HepG2 (cell line): ENCODE measurements at regions not wholly inside any gene's neighbourhood (a gene's known extent, or its start where the extent isn't known, plus 50 kb on each side); places are given as distances from the start of the nearest gene placed in this dataset.

ENCODE experiments used
- ATAC-seq: fragments of 200-7000 bp; cut with Tn5 transposase; 3 replicates; pipeline ENCODE4 v1.9.1; 2020; ENCODE audit warnings: mild to moderate bottlenecking, moderate library complexity
- BruUV-seq: library from RNA; stranded (reverse); fragments of 400-500 nt; replicated peaks from 2 replicates; lab custom pipeline; 2021; lab: Mats Ljungman, UMichigan
- CTCF ChIA-PET: fragments of 300-600 bp; formaldehyde crosslinking; extraction: SDS; loops from one replicate; lab custom pipeline; 2021; ENCODE audit warnings: low total read pairs, inconsistent platforms, low intra/inter-chr PET ratio; lab: Yijun Ruan, JAX
- POLR2A ChIA-PET: fragments of 350-600 bp; sonication (Branson Sonifier 250); formaldehyde crosslinking; loops from one replicate; lab custom pipeline; 2020; ENCODE audit warnings: antibody characterized with exemption, inconsistent platforms; lab: Yijun Ruan, JAX
- DNase-seq: peaks from one replicate; pipeline ENCODE4 v3.0.0-alpha.2; 2015; ENCODE audit warnings: low spot score
- FAIRE-seq: peaks from 3 replicates; lab custom pipeline; 2011; peaks lifted over from hg19 to GRCh38; lab: Jason Lieb, UNC
- H2AFZ ChIP-seq: one replicate; pipeline ENCODE4 v1.6.1; 2011; ENCODE audit warnings: low read length, inconsistent platforms
- H3K27ac ChIP-seq: fragments of 300-600 bp; 3 replicates; pipeline ENCODE4 v1.8.0; 2011; ENCODE audit warnings: mixed run types, mild to moderate bottlenecking, mixed read lengths, low read length, inconsistent platforms; ENCODE audit not compliant: insufficient read depth; ENCODE audit errors: extremely low read length
- H3K27me3 ChIP-seq, 2 experiments: fragments of 200-600 bp in 1 of 2; 2 replicates in 1 of 2; 3 replicates in 1 of 2; pipeline versions ENCODE4 v1.6.0 to v1.8.0; 2011; ENCODE audit warnings: low read length in 2 of 2, mild to moderate bottlenecking in 2 of 2, moderate library complexity in 2 of 2, inconsistent platforms in 1 of 2; ENCODE audit not compliant: insufficient read depth in 2 of 2, control insufficient read depth in 1 of 2
- H3K36me3 ChIP-seq, 2 experiments: fragments of 200-600 bp in 1 of 2; replicated peaks in 1 of 2; 2 replicates in 1 of 2; 3 replicates in 1 of 2; pipeline versions ENCODE4 v1.5.1 to v1.8.0; 2011; ENCODE audit warnings: low read length in 2 of 2, inconsistent platforms in 1 of 2; ENCODE audit not compliant: insufficient read depth in 2 of 2, control insufficient read depth in 1 of 2
- H3K4me1 ChIP-seq: 2 replicates; pipeline ENCODE4 v1.5.1; 2012; ENCODE audit warnings: low read length, inconsistent platforms; ENCODE audit not compliant: insufficient read depth
- H3K4me2 ChIP-seq: 2 replicates; pipeline ENCODE4 v1.6.0; 2011; ENCODE audit warnings: low read depth, low read length, inconsistent platforms
- H3K4me3 ChIP-seq, 3 experiments: fragments of 200-600 bp in 1 of 3; sonication (generic), shearing (Covaris generic) in 1 of 3; replicated peaks in 1 of 3; 2 replicates each; pipeline ENCODE4 v1.5.1; 2011 to 2016; ENCODE audit warnings: low read length in 3 of 3, inconsistent platforms in 2 of 3, low read depth in 2 of 3, mild to moderate bottlenecking in 2 of 3, control low read depth in 1 of 3, mixed read lengths in 1 of 3; ENCODE audit not compliant: insufficient read depth in 1 of 3
- H3K79me2 ChIP-seq: one replicate; pipeline ENCODE4 v1.6.1; 2011; ENCODE audit warnings: low read length, inconsistent platforms; ENCODE audit not compliant: insufficient read depth
- H3K9ac ChIP-seq: 2 replicates; pipeline ENCODE4 v1.6.0; 2011; ENCODE audit warnings: mild to moderate bottlenecking, low read depth, low read length, inconsistent platforms; ENCODE audit not compliant: insufficient read depth
- H3K9me3 ChIP-seq: 2 replicates; pipeline ENCODE4 v1.5.1; 2012; ENCODE audit warnings: mild to moderate bottlenecking, low read length
- H4K20me1 ChIP-seq: 2 replicates; pipeline ENCODE4 v1.6.0; 2011; ENCODE audit warnings: inconsistent platforms, mild to moderate bottlenecking, low read length, moderate library complexity; ENCODE audit not compliant: insufficient read depth
- DR1 ChIP-seq: sonication (generic); formaldehyde crosslinking; IDR thresholded peaks from 2 replicates; pipeline ENCODE4 v1.8.0; 2021; ENCODE audit warnings: mild to moderate bottlenecking, missing genetic modification reagents, inconsistent platforms
- GATA4 ChIP-seq: sonication (generic); IDR thresholded peaks from 2 replicates; pipeline ENCODE4 v1.6.1; 2016; ENCODE audit warnings: antibody characterized with exemption, low read depth, borderline replicate concordance
- RORA ChIP-seq: sonication (generic); formaldehyde crosslinking; IDR thresholded peaks from 2 replicates; pipeline ENCODE4 v1.5.0; 2020; ENCODE audit warnings: mild to moderate bottlenecking, missing genetic modification reagents, moderate library complexity
- TFDP1 ChIP-seq: IDR thresholded peaks from 2 replicates; pipeline ENCODE4 v1.6.1; 2016; ENCODE audit warnings: missing compliant biosample characterization, missing genetic modification reagents, borderline replicate concordance
- ZNF101 ChIP-seq: sonication (generic); formaldehyde crosslinking; IDR thresholded peaks from 2 replicates; pipeline ENCODE4 v1.4.0; 2020; ENCODE audit warnings: mild to moderate bottlenecking, low read depth, missing genetic modification reagents, borderline replicate concordance
- WGBS: methylation state at CpG from one replicate; pipeline ENCODE4 v1.1.6; 2017; ENCODE audit warnings: low lambda C conversion rate; 5-methylcytosine and 5-hydroxymethylcytosine counted together
- in situ Hi-C: cut with HindIII; loops from 2 replicates; pipeline ENCODE4 v1.10.0; 2017; ENCODE audit warnings: low pct_unique_long_range_greater_than_20kb; ENCODE audit not compliant: extremely low pct_ligation_motif_present
- intact Hi-C: fragments of 100-400 bp; cut with micrococcal nuclease; formaldehyde crosslinking; loops from one replicate; pipeline ENCODE4 v1.10.0; 2022; ENCODE audit not compliant: unreplicated experiment
- TF ChIP-seq, protein P1 (sequence below): sonication (generic); formaldehyde crosslinking; IDR thresholded peaks from 2 replicates; pipeline ENCODE4 v1.4.0; 2020; ENCODE audit warnings: missing genetic modification reagents, low read depth, mild to moderate bottlenecking, borderline replicate concordance
- TF ChIP-seq, protein P2 (sequence below): IDR thresholded peaks from 2 replicates; pipeline ENCODE4 v1.6.1; 2016; ENCODE audit warnings: missing genetic modification reagents, missing compliant biosample characterization

DNA sequence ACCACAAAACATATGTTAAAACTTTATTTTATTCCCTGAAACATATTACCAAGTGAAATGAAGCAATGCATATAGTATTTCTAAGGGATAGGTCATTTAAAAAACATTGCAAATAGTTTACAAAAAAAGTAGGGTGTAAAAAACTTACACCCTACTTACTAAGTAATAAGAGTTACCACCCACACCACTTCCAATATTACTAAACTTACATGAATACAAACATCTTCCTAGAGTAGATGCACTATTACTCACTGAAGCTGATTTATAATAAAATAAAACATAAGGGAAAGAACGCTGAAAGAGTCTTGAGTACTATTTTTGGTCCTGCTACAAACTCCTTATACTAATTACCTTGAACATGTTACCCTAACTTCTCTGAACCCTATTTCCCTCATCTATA is 289.4 kb downstream of the HINT1 start:
- Histone ChIP-seq H3K27ac (no peak overlapping the region), H3K36me3 (no peaks in the 10 kb centered on the region), H4K20me1 (no peaks in the 10 kb centered on the region), H3K4me2 (no peak overlapping the region), H2AFZ (no peak overlapping the region), H3K4me1 (no peaks in the 10 kb centered on the region), H3K4me3 (no peak overlapping the region), H3K79me2 (no peaks in the 10 kb centered on the region), H3K27me3 (no peaks in the 10 kb centered on the region), H3K9ac (no peak overlapping the region), H3K9me3 (no peaks in the 10 kb centered on the region)
- BruUV-seq: no TSS peak
- TF ChIP-seq DR1 (CRISPR knock-in tag): no peak
- no peak for TF ChIP-seq GATA4
- no peak for TF ChIP-seq RORA
- TF ChIP-seq TFDP1 (CRISPR knock-in tag): no peak
- TF ChIP-seq ZNF101 (CRISPR knock-in tag): no peak
- TF ChIP-seq, protein P1, sequence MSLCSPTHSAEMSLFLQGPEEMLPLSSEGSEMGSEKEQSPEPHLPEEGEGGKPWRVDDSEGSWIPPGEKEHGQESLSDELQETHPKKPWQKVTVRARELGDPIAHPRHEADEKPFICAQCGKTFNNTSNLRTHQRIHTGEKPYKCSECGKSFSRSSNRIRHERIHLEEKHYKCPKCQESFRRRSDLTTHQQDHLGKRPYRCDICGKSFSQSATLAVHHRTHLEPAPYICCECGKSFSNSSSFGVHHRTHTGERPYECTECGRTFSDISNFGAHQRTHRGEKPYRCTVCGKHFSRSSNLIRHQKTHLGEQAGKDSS (CRISPR knock-in tag): no peak
- TF ChIP-seq, protein P2, sequence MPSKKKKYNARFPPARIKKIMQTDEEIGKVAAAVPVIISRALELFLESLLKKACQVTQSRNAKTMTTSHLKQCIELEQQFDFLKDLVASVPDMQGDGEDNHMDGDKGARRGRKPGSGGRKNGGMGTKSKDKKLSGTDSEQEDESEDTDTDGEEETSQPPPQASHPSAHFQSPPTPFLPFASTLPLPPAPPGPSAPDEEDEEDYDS: no peak
- ChIA-PET POLR2A (no interaction called here), CTCF (no interaction called here)
- FAIRE-seq (no peak), DNase-seq (no peak), ATAC-seq (no peak)
- intact Hi-C loops: no loop called here
- 0% methylated on average over 1 of the region's 1 CpG for WGBS
- in situ Hi-C loops: loop anchor here (25.0 kb wide), 1 partner anchor 512 kb away; no protein-coding TSS in a partner anchor
